ENCODE measurements at regions not wholly inside any gene's neighbourhood (a gene's known extent, or its start where the extent isn't known, plus 50 kb on each side); places are given as distances from the start of the nearest gene placed in this dataset.

GRCh38 chrX:5730556-5730955, 498.1 kb downstream of the NLGN4X start:
- H3K79me2 ChIP-seq (ENCODE audit: control insufficient read depth, insufficient read depth, low read length): no peaks in the 10 kb centered on the region
- H3K36me3 ChIP-seq (ENCODE audit: control insufficient read depth in 2 of 2, insufficient read depth in 2 of 2, low read length in 1 of 2): no peaks in the 10 kb centered on the region
- POLR2A ChIA-PET: no interaction called here
- FAIRE-seq (no peak), DNase-seq (ENCODE audit: low read depth, low spot score) (no peak), ATAC-seq (no peak)
- BruUV-seq (replicated peaks): no TSS peak
- intact Hi-C loops (cut with micrococcal nuclease; ENCODE audit: unreplicated experiment) (no loop called here), in situ Hi-C loops (cut with MboI) (no loop called here)
- no peak overlapping the region for H3K4me2 ChIP-seq (ENCODE audit: control insufficient read depth, insufficient read depth)
- H3K27ac ChIP-seq (ENCODE audit: control insufficient read depth, insufficient read depth): no peak overlapping the region
- WGBS (ENCODE audit: insufficient coverage, insufficient replicate concordance, low lambda C conversion rate, missing lambda C conversion rate): 2% methylated on average over 2 of the region's 2 CpGs
- no peak overlapping the region for H3K9ac ChIP-seq (ENCODE audit: control insufficient read depth, insufficient read depth, low read length)
- CTCF ChIA-PET: no interaction called here
- no peak overlapping the region for H3K4me3 ChIP-seq
- H4K20me1 ChIP-seq (ENCODE audit: control insufficient read depth, insufficient read depth): no peaks in the 10 kb centered on the region
- no peaks in the 10 kb centered on the region for H3K27me3 ChIP-seq (replicated peaks in 1 of 2; ENCODE audit: control insufficient read depth in 2 of 2, insufficient read depth in 2 of 2, low read length in 1 of 2)
- no peaks in the 10 kb centered on the region; the same call in 2 of the 3 replicates for H3K9me3 ChIP-seq (replicated peaks; ENCODE audit: control insufficient read depth, insufficient read depth, low read length)
- no peaks in the 10 kb centered on the region for H3K4me1 ChIP-seq (ENCODE audit: control insufficient read depth, insufficient read depth, low read length)
- H2AFZ ChIP-seq (ENCODE audit: control insufficient read depth, low read depth, low read length): no peak overlapping the region
- no peak for TF ChIP-seq ZNF384 (IDR thresholded peaks at IDR 0.05; ENCODE audit: borderline replicate concordance, low read depth, low read length)
- no peak for TF ChIP-seq JUND (IDR thresholded peaks at IDR 0.05; ENCODE audit: low read depth, low read length)
- no peak for TF ChIP-seq RELB (IDR thresholded peaks at IDR 0.05; ENCODE audit: low read depth)
- TF ChIP-seq PAX8 (IDR thresholded peaks at IDR 0.05): no peak
- no peak for TF ChIP-seq ATF7 (IDR thresholded peaks at IDR 0.05; ENCODE audit: low read depth)
- SMC1A ChIA-PET (ENCODE audit: uncharacterized antibody, unreplicated experiment): no interaction called here
- RAD21 ChIA-PET (ENCODE audit: unreplicated experiment): no interaction called here

GRCh38 chrX:5726224-5726623, 502.4 kb downstream of the NLGN4X start:
- SMC1A ChIA-PET (ENCODE audit: uncharacterized antibody, unreplicated experiment): no interaction called here
- TF ChIP-seq E4F1 (IDR thresholded peaks at IDR 0.05; ENCODE audit: borderline replicate concordance, partially characterized antibody): no peak
- no peak for TF ChIP-seq ZNF207 (IDR thresholded peaks at IDR 0.05; ENCODE audit: borderline replicate concordance)
- no peak for TF ChIP-seq MYC (IDR thresholded peaks at IDR 0.05; ENCODE audit: insufficient read depth, insufficient read length, insufficient replicate concordance, low read length, severe bottlenecking)
- TF ChIP-seq SUZ12 (IDR thresholded peaks at IDR 0.05; ENCODE audit: unreplicated experiment): no peak
- TF ChIP-seq YY1 (IDR thresholded peaks at IDR 0.05; ENCODE audit: low read depth, low read length): no peak
- TF ChIP-seq CREM (IDR thresholded peaks at IDR 0.05; ENCODE audit: low read depth): peak; percentile 12; the same call in 1 of the 2 replicates

More at GRCh38 chrX:5726224-5726623, 502.4 kb downstream of the NLGN4X start:
- Histone ChIP-seq H2AFZ (ENCODE audit: control insufficient read depth, low read depth, low read length) (no peak overlapping the region), H4K20me1 (ENCODE audit: control insufficient read depth, insufficient read depth) (no peaks in the 10 kb centered on the region), H3K36me3 (ENCODE audit: control insufficient read depth in 2 of 2, insufficient read depth in 2 of 2, low read length in 1 of 2) (no peaks in the 10 kb centered on the region), H3K4me3 (no peak overlapping the region), H3K9ac (ENCODE audit: control insufficient read depth, insufficient read depth, low read length) (no peak overlapping the region), H3K4me2 (ENCODE audit: control insufficient read depth, insufficient read depth) (no peak overlapping the region), H3K79me2 (ENCODE audit: control insufficient read depth, insufficient read depth, low read length) (no peaks in the 10 kb centered on the region), H3K27me3 (replicated peaks in 1 of 2; ENCODE audit: control insufficient read depth in 2 of 2, insufficient read depth in 2 of 2, low read length in 1 of 2) (no peaks in the 10 kb centered on the region), H3K4me1 (ENCODE audit: control insufficient read depth, insufficient read depth, low read length) (no peaks in the 10 kb centered on the region), H3K27ac (ENCODE audit: control insufficient read depth, insufficient read depth) (no peak overlapping the region), H3K9me3 (replicated peaks; ENCODE audit: control insufficient read depth, insufficient read depth, low read length) (no peaks in the 10 kb centered on the region; the same call in 2 of the 3 replicates)
- DNase-seq (ENCODE audit: low read depth, low spot score) (no peak), FAIRE-seq (no peak), ATAC-seq (no peak)
- in situ Hi-C loops (cut with MboI): no loop called here
- intact Hi-C loops (cut with micrococcal nuclease; ENCODE audit: unreplicated experiment): no loop called here
- WGBS (ENCODE audit: insufficient coverage, insufficient replicate concordance, low lambda C conversion rate, missing lambda C conversion rate): 0% methylated on average over 5 of the region's 5 CpGs
- ChIA-PET POLR2A (no interaction called here), RAD21 (ENCODE audit: unreplicated experiment) (no interaction called here), CTCF (no interaction called here)
- no TSS peak for BruUV-seq (replicated peaks)

Data from GM12878 (cell line).